GM18907 (cell line): ENCODE measurements at regions not wholly inside any gene's neighbourhood (a gene's known extent, or its start where the extent isn't known, plus 50 kb on each side); places are given as distances from the start of the nearest gene placed in this dataset.
"Not testable (repeated sequence)": the region's sequence is repeated elsewhere in the genome, so short reads cannot be mapped to it uniquely, and the experiment has no call there.

Experiments
- ATAC-seq: cut with Tn5 transposase; IDR thresholded peaks from one replicate; pipeline ENCODE4 v1.9.1; 2021; ENCODE audit warnings: mild to moderate bottlenecking, moderate library complexity; ENCODE audit not compliant: unreplicated experiment

- ATAC-seq, result not testable (repeated sequence)
These were observed 246.9 kb upstream of the PLGLB2 start for GRCh38 chr2:87500951-87501350.

DNA sequence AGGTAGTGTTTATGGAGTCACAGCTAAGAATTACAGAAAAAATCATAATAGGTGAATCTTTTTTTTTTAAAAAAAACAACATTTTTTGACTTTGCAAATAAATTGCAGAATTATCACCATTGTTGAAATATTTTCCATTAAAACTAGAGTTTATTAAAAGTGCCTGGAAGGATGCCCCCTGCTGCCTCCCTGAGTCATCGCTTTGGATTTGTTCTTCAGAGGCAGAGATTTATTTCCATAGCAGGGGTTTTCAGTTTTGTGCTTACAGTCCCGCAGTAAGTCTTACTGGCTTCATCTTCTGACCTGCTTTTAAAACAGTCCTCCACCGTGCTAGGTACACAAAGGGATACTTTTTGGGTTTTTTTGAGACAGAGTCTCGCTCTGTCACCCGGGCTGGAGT, 244.9 kb upstream of the PLGLB2 start:
- not testable (repeated sequence) for ATAC-seq

- ATAC-seq, result not testable (repeated sequence)
These were observed 242.6 kb upstream of the PLGLB2 start for GRCh38 chr2:87505239-87505638.

DNA sequence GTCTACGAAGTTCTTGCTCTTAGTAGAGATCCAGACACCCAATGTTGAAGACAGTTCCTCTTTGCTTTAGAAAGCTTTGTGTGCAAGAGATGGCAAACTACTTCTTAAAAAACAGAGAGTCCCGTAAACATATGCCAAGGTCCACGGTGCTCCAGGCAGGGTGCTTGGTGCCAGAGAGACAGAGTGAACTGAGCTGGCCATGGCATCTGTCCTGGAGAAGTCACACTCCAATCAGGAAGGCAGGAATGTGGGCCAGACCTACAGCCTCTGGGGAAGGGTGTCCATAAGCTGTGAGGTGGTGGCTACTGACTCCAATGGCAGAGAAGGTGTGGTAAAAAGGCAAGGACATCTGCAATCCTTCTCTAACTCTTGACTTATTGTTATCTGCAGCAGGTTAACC, 242.0 kb upstream of the PLGLB2 start:
- not testable (repeated sequence) for ATAC-seq

DNA sequence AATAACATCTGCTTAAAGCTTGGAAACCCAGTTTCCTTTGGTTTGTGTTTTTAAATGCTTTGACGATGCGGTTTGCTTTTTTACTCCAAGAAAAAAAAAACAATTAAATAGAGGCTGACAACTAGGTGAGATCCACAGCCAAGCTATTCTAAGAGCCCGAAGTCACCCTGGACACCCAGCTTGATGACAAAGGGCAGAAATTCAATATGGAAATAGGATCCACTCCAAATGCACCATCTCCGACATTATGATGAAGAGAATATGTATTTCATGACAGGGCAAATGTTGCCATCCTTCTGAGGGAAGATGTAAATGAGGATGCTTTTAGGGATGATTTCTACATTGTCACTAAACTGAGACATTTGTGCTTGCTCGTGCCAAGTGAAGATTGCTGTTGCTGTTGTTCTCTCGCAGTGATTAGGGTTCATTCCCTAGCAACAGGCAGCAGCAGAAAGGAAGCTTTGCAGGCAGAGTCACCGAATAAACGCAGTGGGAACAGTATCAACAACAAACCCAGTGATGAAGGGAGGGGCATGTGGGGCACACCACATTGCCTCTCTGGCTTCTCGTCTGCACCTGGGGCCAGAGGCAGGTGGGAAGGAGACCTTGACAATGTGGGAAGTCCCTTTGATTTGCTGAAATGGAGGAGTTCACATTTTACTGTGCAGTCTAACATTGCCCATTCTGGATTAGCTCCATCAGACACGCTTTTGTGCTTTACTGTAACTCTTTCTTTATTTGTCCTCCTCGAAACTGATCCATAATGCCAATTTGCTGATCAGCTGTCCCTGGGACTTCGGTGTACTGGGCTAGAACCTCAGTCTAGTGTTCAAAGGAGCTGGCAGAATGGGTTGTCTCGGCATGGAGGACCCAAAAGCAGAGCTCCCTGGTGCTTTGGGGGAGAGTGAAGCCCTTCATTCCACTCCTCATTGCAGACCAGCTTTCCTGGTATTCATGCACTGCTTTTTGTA, 240.2 kb upstream of the PLGLB2 start:
- ATAC-seq, result not testable (repeated sequence)

- not testable (repeated sequence) for ATAC-seq
These were observed 236.6 kb upstream of the PLGLB2 start for GRCh38 chr2:87511195-87511778.

GRCh38 chr2:87512864-87513530, 234.9 kb upstream of the PLGLB2 start:
- ATAC-seq, result not testable (repeated sequence)

DNA sequence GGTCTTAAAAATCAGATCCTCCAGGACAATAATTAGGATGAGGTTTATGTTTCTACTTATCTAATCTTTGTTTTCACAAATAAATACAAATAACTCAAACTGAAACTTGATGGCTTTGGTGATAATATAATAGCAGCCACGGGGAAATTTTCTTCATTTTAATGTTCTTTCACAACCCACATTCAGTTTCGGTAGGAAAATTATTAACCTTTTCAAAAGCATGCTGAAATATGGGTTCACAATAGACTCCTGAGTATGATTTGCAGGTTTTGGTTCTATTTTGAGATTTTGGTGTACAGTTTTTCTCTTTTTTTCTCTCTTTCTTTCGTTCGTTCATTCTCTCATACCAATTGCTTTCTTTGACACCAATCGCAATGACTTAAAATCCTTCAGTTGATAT, 233.9 kb upstream of the PLGLB2 start:
- peak; percentile 65 for ATAC-seq

DNA sequence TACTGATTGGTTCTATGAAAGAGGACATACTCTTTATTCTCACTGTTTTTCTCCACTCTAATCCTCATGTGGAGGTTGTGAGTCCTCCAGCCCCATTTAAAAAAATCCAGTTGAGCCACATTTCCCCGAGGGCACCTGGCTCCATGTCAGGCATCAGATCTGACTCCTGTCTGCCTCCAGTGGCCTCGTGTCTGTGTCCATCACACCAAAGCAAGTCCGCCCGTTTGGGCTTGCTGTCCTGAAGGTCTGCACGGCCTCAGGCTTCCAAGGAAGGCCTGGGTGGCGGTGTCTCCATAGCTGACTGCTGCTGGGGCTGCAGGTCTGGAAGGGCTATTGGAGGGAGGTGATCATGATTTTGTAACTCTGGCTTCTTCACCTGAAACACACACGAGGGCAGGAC, 233.4 kb upstream of the PLGLB2 start:
- not testable (repeated sequence) for ATAC-seq

GRCh38 chr2:87515226-87515625, 232.7 kb upstream of the PLGLB2 start:
- not testable (repeated sequence) for ATAC-seq

GRCh38 chr2:87515875-87516274, 232.0 kb upstream of the PLGLB2 start:
- not testable (repeated sequence) for ATAC-seq

DNA sequence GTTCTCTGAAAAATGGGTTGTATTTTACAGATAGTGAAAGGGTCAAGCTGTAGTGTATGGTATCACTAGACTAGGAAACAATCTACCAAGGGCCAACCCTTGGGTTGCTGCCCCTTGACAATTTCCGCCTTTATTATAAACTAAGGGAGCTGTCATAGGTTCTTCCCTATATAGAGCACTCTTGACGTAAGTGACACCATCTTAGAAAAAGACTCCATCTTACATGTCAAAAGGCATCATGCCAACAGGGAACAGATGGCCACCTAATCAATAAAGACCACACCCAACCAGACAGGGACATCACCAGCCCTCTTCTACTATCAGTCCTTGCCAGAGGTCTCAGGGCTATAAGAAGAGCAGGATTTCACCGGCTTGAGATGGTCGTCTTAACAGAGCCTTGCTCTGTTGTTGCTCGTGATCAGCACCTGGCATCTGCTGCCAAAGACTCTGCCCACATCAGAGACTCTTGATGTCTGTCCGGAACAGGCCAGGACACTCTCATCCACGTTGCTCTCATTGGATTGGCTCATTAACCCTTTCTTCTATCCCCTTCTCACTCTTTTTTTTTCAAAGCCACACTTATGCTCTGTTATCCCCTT, 231.4 kb upstream of the PLGLB2 start:
- not testable (repeated sequence) for ATAC-seq

DNA sequence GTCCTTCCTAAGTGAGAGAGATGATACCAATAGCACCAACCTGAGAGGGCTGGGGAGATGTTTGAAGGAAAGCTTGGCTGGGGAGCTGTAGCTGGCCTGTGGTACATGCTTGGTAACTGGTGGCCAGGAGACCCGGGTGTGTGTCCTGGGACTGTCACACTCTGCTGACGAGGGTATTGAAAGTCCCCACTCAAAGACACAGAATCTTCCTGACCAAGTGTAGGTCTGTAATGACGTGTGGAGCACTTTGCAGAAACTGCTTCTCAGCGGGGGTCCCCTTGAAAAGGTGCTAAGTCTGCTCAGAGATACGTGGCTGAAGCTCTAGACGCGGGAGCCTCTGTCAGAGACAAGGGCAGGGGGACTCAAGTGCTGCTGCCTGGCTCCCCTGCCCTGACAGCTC, 230.4 kb upstream of the PLGLB2 start:
- peak; percentile 26 for ATAC-seq

GRCh38 chr2:87518066-87518465, 229.8 kb upstream of the PLGLB2 start:
- not testable (repeated sequence) for ATAC-seq

GRCh38 chr2:87518547-87518946, 229.3 kb upstream of the PLGLB2 start:
- ATAC-seq, result not testable (repeated sequence)

DNA sequence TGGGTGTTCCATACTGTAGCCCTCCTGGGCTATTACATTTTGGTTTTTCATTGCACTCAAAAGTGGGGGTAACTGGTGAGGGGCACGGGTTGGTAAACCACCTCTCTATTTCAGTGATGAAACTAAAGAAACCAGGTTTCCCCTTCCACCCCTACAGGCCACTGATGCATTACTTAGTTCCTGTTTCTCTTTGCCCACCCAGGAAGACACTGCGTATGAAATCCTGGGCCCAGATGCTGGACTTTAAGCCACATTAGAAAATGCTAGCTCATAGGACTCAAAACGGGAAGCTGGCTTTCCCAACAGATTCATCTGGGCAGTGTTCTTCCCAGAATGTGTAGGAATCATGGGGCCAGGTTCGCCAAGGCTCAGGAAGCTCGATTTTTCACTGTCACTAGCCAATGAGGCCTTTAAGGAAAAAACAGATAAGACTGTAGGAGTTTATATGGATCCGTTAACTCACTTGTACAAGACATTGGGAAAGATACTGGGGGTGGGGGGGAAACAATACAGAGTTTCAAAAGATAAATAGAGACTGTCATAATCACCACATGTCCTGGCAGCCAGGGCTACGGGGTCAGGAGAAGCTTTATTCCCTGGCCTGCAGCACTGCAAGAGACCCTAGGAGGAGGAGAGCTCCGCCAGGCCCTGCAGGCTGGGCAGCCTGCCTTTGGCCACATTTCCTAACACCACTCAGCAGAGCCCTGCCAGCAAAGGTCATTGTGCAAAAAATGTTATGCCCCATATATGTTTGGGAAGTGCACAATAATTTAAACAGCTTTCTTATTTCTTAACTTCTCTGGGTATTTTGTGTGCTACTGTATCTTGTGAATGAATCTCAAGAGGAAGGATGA, 228.5 kb upstream of the PLGLB2 start:
- peak; percentile 47 for ATAC-seq

GRCh38 chr2:87521057-87521456, 226.8 kb upstream of the PLGLB2 start:
- peak; percentile 62 for ATAC-seq

DNA sequence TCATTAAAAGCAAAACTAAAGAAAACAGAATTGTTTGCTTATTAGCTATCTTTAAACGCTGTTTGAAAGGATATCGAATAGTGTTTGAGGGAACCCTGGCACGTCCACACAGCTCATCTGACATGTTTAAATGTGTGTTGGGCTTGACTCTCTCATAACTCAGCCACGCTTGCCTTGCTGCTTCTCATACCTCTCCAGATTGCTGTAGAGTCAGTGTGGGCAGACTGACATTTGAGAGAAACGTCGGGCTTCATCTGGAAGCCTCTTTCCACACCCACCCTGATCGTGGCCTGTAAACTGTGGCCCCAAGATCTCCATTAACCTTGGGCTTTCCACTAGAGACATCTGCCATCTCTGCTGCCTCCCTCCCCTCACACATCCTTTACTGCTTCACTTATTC, 226.4 kb upstream of the PLGLB2 start:
- ATAC-seq, result not testable (repeated sequence)

DNA sequence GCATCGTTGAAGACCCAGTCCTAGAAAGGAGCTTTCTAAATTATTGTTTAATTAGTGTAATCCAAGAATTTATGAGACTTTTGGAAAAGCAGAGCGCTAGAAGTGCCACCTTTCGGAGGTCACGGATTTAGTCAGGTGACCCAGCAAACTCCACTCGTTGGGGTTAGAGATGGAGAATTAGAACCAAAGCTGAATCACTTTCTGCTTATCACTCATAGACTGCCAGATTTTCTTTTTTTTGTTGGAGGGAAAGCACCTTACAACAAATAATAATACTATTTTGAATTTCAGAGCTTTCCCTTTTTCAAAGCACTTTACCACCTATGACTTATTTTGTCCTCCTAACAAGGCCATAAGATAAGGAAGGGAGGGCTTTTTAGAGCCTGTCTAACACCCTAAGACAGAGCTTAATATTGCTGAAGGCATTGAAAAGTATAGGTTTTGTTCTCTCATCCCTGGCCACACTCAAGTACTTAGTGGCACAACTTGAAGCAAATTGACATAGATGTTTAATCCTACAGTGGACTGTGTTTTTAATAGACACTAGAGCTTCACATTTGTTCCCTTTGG, 223.2 kb upstream of the PLGLB2 start:
- ATAC-seq, result not testable (repeated sequence)

DNA sequence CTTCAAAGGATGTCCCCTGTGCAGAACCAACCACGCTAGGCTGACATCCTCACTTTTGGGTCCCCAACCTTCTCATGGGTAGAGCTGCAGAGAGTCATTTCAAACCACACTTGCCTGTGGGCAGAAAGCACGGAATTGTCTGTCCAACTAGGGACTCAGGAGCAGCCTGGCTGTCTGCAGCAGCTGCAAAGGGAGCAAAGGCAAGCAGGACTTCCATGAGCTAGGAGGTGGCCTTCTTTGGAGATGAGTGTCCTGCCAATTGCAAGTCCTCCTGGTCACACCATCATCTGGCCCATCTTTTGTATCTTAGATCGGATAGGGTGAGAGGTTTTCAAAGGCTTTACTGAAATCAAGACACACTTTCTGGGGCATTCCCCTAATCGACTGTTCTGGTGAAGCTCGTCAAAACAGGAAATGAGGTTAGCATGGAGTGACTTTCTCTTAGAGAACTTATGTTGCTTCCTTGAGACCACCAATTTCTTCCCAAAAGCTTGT, 222.3 kb upstream of the PLGLB2 start:
- ATAC-seq, result not testable (repeated sequence)
